HUES6 (cell line): ENCODE measurements at regions not wholly inside any gene's neighbourhood (a gene's known extent, or its start where the extent isn't known, plus 50 kb on each side); places are given as distances from the start of the nearest gene placed in this dataset.
"Not testable (repeated sequence)": the region's sequence is repeated elsewhere in the genome, so short reads cannot be mapped to it uniquely, and the experiment has no call there.

Experiments used
- H3K27ac ChIP-seq: 2 replicates; pipeline ENCODE4 v1.7.0; 2013; ENCODE audit warnings: low read depth, mild to moderate bottlenecking, low read length, inconsistent platforms
- H3K27me3 ChIP-seq: 2 replicates; pipeline ENCODE4 v1.6.1; 2013; ENCODE audit warnings: low read length; ENCODE audit not compliant: control insufficient read depth, insufficient read depth
- H3K36me3 ChIP-seq: 2 replicates; pipeline ENCODE4 v1.6.1; 2013; ENCODE audit warnings: low read length; ENCODE audit not compliant: control insufficient read depth, insufficient read depth
- H3K4me1 ChIP-seq: 2 replicates; pipeline ENCODE4 v1.6.1; 2013; ENCODE audit warnings: low read length; ENCODE audit not compliant: control insufficient read depth, insufficient read depth
- H3K4me3 ChIP-seq: 2 replicates; pipeline ENCODE4 v1.5.1; 2013; ENCODE audit warnings: low read depth, low read length
- H3K9ac ChIP-seq: one replicate; pipeline ENCODE4 v1.6.1; 2013; ENCODE audit warnings: mild to moderate bottlenecking, low read length
- H3K9me3 ChIP-seq: 2 replicates; pipeline ENCODE4 v1.6.1; 2013; ENCODE audit warnings: low read depth, low read length; ENCODE audit not compliant: control insufficient read depth, insufficient read depth

DNA sequence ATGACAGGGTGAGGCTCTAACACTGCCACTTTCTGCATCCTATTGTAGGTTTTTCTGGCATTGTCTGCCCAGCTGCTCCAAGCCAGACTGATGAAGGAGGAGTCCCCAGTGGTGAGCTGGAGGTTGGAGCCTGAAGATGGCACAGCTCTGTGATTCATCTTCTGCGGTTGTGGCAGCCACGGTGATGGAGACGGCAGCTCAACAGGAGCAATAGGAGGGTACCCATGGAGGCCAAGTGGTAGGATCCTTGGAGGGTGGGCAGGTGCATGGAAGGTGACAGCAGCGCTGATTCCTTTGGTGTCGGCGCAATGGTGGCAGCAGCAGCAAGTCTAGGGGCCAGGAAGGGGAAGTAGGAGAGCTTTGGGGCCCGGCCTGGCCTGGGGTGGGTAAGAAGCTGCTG lies 4460.1 kb upstream of the OR11H1 start:
- not testable (repeated sequence) for H3K27me3 ChIP-seq, H3K27ac ChIP-seq, H3K9ac ChIP-seq, H3K4me1 ChIP-seq, H3K36me3 ChIP-seq
- Histone ChIP-seq H3K9me3 (peaks cover 56% of the 10 kb centered on the region), H3K4me3 (0 out of 2 replicates have a peak overlapping the region, but pooled peaks have one; percentile 14)

DNA sequence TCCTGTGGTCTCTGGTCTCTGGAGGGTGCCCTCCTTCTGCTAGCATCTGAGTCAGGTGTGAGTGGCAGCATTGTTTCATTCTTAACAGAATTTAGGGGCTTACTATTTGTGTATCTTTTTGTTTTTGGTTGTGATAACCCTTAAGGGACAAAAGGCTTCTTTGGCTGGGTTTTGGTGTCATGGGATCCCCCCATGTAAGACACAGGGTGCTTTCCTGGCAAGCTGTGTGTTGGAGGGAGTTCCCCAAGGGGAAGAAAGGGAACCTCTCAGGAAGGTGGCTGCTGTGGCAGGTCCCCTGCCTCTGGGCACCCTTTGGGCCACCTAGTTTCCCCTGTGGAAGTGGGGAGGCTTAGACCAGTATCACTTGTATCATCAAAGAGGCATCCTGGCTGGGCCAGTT lies 4459.6 kb upstream of the OR11H1 start:
- not testable (repeated sequence) for H3K4me3 ChIP-seq, H3K9ac ChIP-seq, H3K4me1 ChIP-seq, H3K27me3 ChIP-seq, H3K36me3 ChIP-seq, H3K27ac ChIP-seq
- H3K9me3 ChIP-seq: peaks cover 51% of the 10 kb centered on the region
